HCT116 (cell line): ENCODE measurements at regions not wholly inside any gene's neighbourhood (a gene's known extent, or its start where the extent isn't known, plus 50 kb on each side); places are given as distances from the start of the nearest gene placed in this dataset.

Experiments
- ATAC-seq: fragments of 200-7000 bp; cut with Tn5 transposase; 2 replicates; pipeline ENCODE4 v1.9.1; 2020; ENCODE audit warnings: mild to moderate bottlenecking, moderate library complexity
- BruUV-seq: library from RNA; stranded (reverse); fragments of 400-500 nt; replicated peaks from 2 replicates; lab custom pipeline; 2021; lab: Mats Ljungman, UMichigan
- CTCF ChIA-PET: fragments of 300-600 bp; sonication (Branson Sonifier 250); formaldehyde crosslinking; loops from one replicate; lab custom pipeline; 2021; ENCODE audit warnings: antibody characterized with exemption; lab: Charles Lee
- POLR2A ChIA-PET: fragments of 300-600, 350-600 bp; sonication (Branson Sonifier 250); formaldehyde crosslinking; loops from one replicate; lab custom pipeline; 2021; ENCODE audit warnings: antibody characterized with exemption; lab: Charles Lee
- RAD21 ChIA-PET, 2 experiments: fragments of 300-600 bp; sonication (Branson Sonifier 250); formaldehyde crosslinking; loops; one replicate each; lab custom pipeline; 2023; ENCODE audit warnings: low total read pairs in 2 of 2; ENCODE audit not compliant: uncharacterized antibody in 2 of 2, unreplicated experiment in 2 of 2, low non-redundant PET in 1 of 2; lab: Charles Lee
- DNase-seq: peaks from one replicate; pipeline ENCODE4 v3.0.0-alpha.2; 2010; ENCODE audit warnings: low read depth, low spot score
- H2AFZ ChIP-seq: fragments of 200-600 bp; shearing (Covaris generic), sonication (generic); 2 replicates; pipeline ENCODE4 v1.6.1; 2017; ENCODE audit warnings: low read depth, mixed run types, mixed read lengths, antibody characterized with exemption, low read length; ENCODE audit not compliant: poor library complexity, severe bottlenecking
- H3K27ac ChIP-seq: 2 replicates; pipeline ENCODE4 v1.5.1; 2012; ENCODE audit warnings: low read depth, low read length
- H3K27me3 ChIP-seq: fragments of 200-600 bp; sonication (generic); 2 replicates; pipeline ENCODE4 v1.6.1; 2016; ENCODE audit warnings: mixed run types, low read length, mixed read lengths; ENCODE audit not compliant: insufficient read depth
- H3K36me3 ChIP-seq, 2 experiments: fragments of 200-500 bp in 1 of 2; fragments of 200-600 bp in 1 of 2; sonication (Bioruptor generic) in 1 of 2; sonication (generic) in 1 of 2; 2 replicates each; pipeline versions ENCODE4 v1.5.1 to v1.6.1; 2014 to 2016; ENCODE audit warnings: low read length in 2 of 2, inconsistent platforms in 1 of 2, mixed read lengths in 1 of 2, mixed run types in 1 of 2; ENCODE audit not compliant: insufficient read depth in 2 of 2, control insufficient read depth in 1 of 2
- H3K4me1 ChIP-seq, 2 experiments: fragments of 200-600 bp in 1 of 2; sonication (generic) in 1 of 2; 2 replicates each; pipeline versions ENCODE4 v1.5.1 to v1.6.1; 2012 to 2017; ENCODE audit warnings: low read length in 2 of 2, inconsistent platforms in 1 of 2, mild to moderate bottlenecking in 1 of 2, mixed read lengths in 1 of 2, mixed run types in 1 of 2, moderate library complexity in 1 of 2; ENCODE audit not compliant: insufficient read depth in 2 of 2, control insufficient read depth in 1 of 2
- H3K4me2 ChIP-seq: fragments of 200-600 bp; sonication (generic); 2 replicates; pipeline ENCODE4 v1.6.1; 2017; ENCODE audit warnings: mixed run types, low read length, mixed read lengths
- H3K4me3 ChIP-seq, 2 experiments: fragments of 200-600 bp in 1 of 2; sonication (generic) in 1 of 2; replicated peaks in 1 of 2; 2 replicates each; pipeline ENCODE4 v1.5.1; 2011 to 2016; ENCODE audit warnings: low read length in 2 of 2, control low read depth in 1 of 2, low read depth in 1 of 2, mild to moderate bottlenecking in 1 of 2, mixed read lengths in 1 of 2, mixed run types in 1 of 2
- H3K79me2 ChIP-seq: fragments of 200-600 bp; sonication (generic); 2 replicates; pipeline ENCODE4 v1.6.1; 2017; ENCODE audit warnings: mild to moderate bottlenecking, mixed run types, low read length, moderate library complexity, mixed read lengths; ENCODE audit not compliant: insufficient read depth
- H3K9ac ChIP-seq: fragments of 200-600 bp; sonication (generic); 2 replicates; pipeline ENCODE4 v1.6.1; 2016; ENCODE audit warnings: low read length, mixed read lengths
- H3K9me2 ChIP-seq: fragments of 200-600 bp; sonication (generic), shearing (Covaris generic); 2 replicates; pipeline ENCODE4 v1.6.1; 2017; ENCODE audit warnings: mixed run types, mild to moderate bottlenecking, moderate library complexity; ENCODE audit not compliant: insufficient read depth
- H3K9me3 ChIP-seq, 2 experiments: fragments of 200-500 bp in 1 of 2; fragments of 200-600 bp in 1 of 2; sonication (Bioruptor generic) in 1 of 2; sonication (generic) in 1 of 2; 2 replicates each; pipeline ENCODE4 v1.6.1; 2014 to 2017; ENCODE audit warnings: low read length in 2 of 2, mixed read lengths in 2 of 2, inconsistent platforms in 1 of 2, low read depth in 1 of 2, mild to moderate bottlenecking in 1 of 2, mixed run types in 1 of 2, moderate library complexity in 1 of 2; ENCODE audit not compliant: control insufficient read depth in 1 of 2, insufficient read depth in 1 of 2
- H4K20me1 ChIP-seq: fragments of 200-600 bp; sonication (generic), shearing (Covaris generic); 2 replicates; pipeline ENCODE4 v1.6.1; 2017; ENCODE audit warnings: mixed run types, mild to moderate bottlenecking, moderate library complexity; ENCODE audit not compliant: insufficient read depth
- ATF3 ChIP-seq: IDR thresholded peaks from 2 replicates; pipeline ENCODE4 v1.6.1; 2012
- CEBPB ChIP-seq: IDR thresholded peaks from 2 replicates; pipeline ENCODE4 v1.6.1; 2012; ENCODE audit warnings: low read depth
- EGR1 ChIP-seq: IDR thresholded peaks from 2 replicates; pipeline ENCODE4 v1.6.1; 2012; ENCODE audit warnings: low read depth
- ELF1 ChIP-seq: IDR thresholded peaks from 2 replicates; pipeline ENCODE4 v1.6.1; 2012; ENCODE audit warnings: low read depth, borderline replicate concordance
- EZH2 ChIP-seq: fragments of 200-600 bp; sonication (generic); IDR thresholded peaks from 2 replicates; pipeline ENCODE4 v1.6.1; 2017; ENCODE audit warnings: antibody characterized with exemption, mixed run types
- EZH2phosphoT487 ChIP-seq: fragments of 200-600 bp; IDR thresholded peaks from 2 replicates; pipeline ENCODE4 v1.6.1; 2018; ENCODE audit warnings: antibody characterized with exemption, borderline replicate concordance
- JUND ChIP-seq: IDR thresholded peaks from 2 replicates; pipeline ENCODE4 v1.6.1; 2012
- POLR2A ChIP-seq: IDR thresholded peaks from 2 replicates; pipeline ENCODE4 v1.7.0; 2011; ENCODE audit warnings: borderline replicate concordance; ENCODE audit not compliant: insufficient read depth, insufficient read length; ENCODE audit errors: extremely low read depth
- REST ChIP-seq: IDR thresholded peaks from 2 replicates; pipeline ENCODE4 v1.6.1; 2012; ENCODE audit warnings: low read depth
- SIN3A ChIP-seq: IDR thresholded peaks from 2 replicates; pipeline ENCODE4 v1.6.1; 2012; ENCODE audit warnings: low read depth
- SP1 ChIP-seq: IDR thresholded peaks from 2 replicates; pipeline ENCODE4 v1.6.1; 2012; ENCODE audit warnings: low read depth
- SRF ChIP-seq: IDR thresholded peaks from 2 replicates; pipeline ENCODE4 v1.6.1; 2012; ENCODE audit warnings: low read depth
- TCF7L2 ChIP-seq: IDR thresholded peaks from 2 replicates; pipeline ENCODE4 v1.7.0; 2011; ENCODE audit warnings: borderline replicate concordance, inconsistent platforms; ENCODE audit not compliant: insufficient read depth, insufficient read length; ENCODE audit errors: extremely low read depth
- ZNF274 ChIP-seq: fragments of 200-500 bp; sonication (Bioruptor generic); IDR thresholded peaks from 2 replicates; pipeline ENCODE4 v1.6.1; 2014; ENCODE audit warnings: mild to moderate bottlenecking, low read depth, low read length, inconsistent platforms
- intact Hi-C: fragments of 100-400 bp; cut with micrococcal nuclease; formaldehyde crosslinking; loops from 2 replicates; pipeline ENCODE4 v1.10.0; 2022
- TF ChIP-seq, protein P1 (sequence below): IDR thresholded peaks from 2 replicates; pipeline ENCODE4 v1.6.1; 2011; ENCODE audit warnings: mild to moderate bottlenecking, low read length, moderate library complexity; ENCODE audit not compliant: insufficient replicate concordance; ENCODE audit errors: extremely low read depth

GRCh38 chr6:120055071-120055470 lies 705.5 kb upstream of the MAN1A1 start:
- no TSS peak for BruUV-seq
- H3K4me1 ChIP-seq: no peaks in the 10 kb centered on the region
- POLR2A ChIA-PET: no interaction called here

More at GRCh38 chr6:120055071-120055470, 705.5 kb upstream of the MAN1A1 start:
- H3K9me2 ChIP-seq: no peaks in the 10 kb centered on the region
- H3K27me3 ChIP-seq: no peaks in the 10 kb centered on the region
- CTCF ChIA-PET: no interaction called here
- no peak overlapping the region for H3K4me3 ChIP-seq
- no peak overlapping the region for H3K27ac ChIP-seq
- no peaks in the 10 kb centered on the region for H3K79me2 ChIP-seq
- H3K9me3 ChIP-seq: no peaks in the 10 kb centered on the region
- RAD21 ChIA-PET: no interaction called here
- TF ChIP-seq, protein P1, sequence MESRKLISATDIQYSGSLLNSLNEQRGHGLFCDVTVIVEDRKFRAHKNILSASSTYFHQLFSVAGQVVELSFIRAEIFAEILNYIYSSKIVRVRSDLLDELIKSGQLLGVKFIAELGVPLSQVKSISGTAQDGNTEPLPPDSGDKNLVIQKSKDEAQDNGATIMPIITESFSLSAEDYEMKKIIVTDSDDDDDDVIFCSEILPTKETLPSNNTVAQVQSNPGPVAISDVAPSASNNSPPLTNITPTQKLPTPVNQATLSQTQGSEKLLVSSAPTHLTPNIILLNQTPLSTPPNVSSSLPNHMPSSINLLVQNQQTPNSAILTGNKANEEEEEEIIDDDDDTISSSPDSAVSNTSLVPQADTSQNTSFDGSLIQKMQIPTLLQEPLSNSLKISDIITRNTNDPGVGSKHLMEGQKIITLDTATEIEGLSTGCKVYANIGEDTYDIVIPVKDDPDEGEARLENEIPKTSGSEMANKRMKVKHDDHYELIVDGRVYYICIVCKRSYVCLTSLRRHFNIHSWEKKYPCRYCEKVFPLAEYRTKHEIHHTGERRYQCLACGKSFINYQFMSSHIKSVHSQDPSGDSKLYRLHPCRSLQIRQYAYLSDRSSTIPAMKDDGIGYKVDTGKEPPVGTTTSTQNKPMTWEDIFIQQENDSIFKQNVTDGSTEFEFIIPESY: no peak
- TF ChIP-seq TCF7L2 (no peak), EZH2 (no peak), REST (no peak), SIN3A (no peak), ZNF274 (no peak), SP1 (no peak), POLR2A (no peak), CEBPB (no peak), SRF (no peak), ELF1 (no peak), ATF3 (no peak), EGR1 (no peak), EZH2phosphoT487 (no peak), JUND (no peak)
- TF ChIP-seq, all 23 proteins: peak for 0
- Histone ChIP-seq H3K4me2 (no peak overlapping the region), H3K9ac (no peak overlapping the region), H2AFZ (no peak overlapping the region), H4K20me1 (no peaks in the 10 kb centered on the region), H3K36me3 (no peaks in the 10 kb centered on the region)
- intact Hi-C loops: no loop called here
- no peak for ATAC-seq
- DNase-seq: no peak
